Caco-2 (cell line): ENCODE measurements at regions not wholly inside any gene's neighbourhood (a gene's known extent, or its start where the extent isn't known, plus 50 kb on each side); places are given as distances from the start of the nearest gene placed in this dataset.
"Not testable (repeated sequence)": the region's sequence is repeated elsewhere in the genome, so short reads cannot be mapped to it uniquely, and the experiment has no call there.

Source experiments
- BruUV-seq: library from RNA; stranded (reverse); fragments of 400-500 nt; replicated peaks from 2 replicates; lab custom pipeline; 2021; lab: Mats Ljungman, UMichigan
- CTCF ChIA-PET: fragments of 300-600 bp; sonication (Branson Sonifier 250); formaldehyde crosslinking; loops from one replicate; lab custom pipeline; 2022; ENCODE audit warnings: antibody characterized with exemption; lab: Charles Lee
- POLR2A ChIA-PET: fragments of 300-600 bp; sonication (Branson Sonifier 250); formaldehyde crosslinking; loops from one replicate; lab custom pipeline; 2022; ENCODE audit warnings: antibody characterized with exemption; lab: Charles Lee
- DNase-seq, 2 experiments: peaks; one replicate each; pipeline versions ENCODE4 v3.0.0 to v3.0.0-alpha.2; 2020 to 2022
- H3K27me3 ChIP-seq: replicated peaks from 2 replicates; pipeline ENCODE4 v1.6.0; 2011; ENCODE audit warnings: low read length; ENCODE audit not compliant: control insufficient read depth, insufficient read depth
- H3K36me3 ChIP-seq: 2 replicates; pipeline ENCODE4 v1.5.1; 2011; ENCODE audit warnings: low read length; ENCODE audit not compliant: control insufficient read depth, insufficient read depth
- H3K4me1 ChIP-seq: fragments of 250-450 bp; sonication (Bioruptor Pico); 2 replicates; pipeline ENCODE4 v1.5.1; 2020; ENCODE audit warnings: mild to moderate bottlenecking
- H3K4me3 ChIP-seq: 2 replicates; pipeline ENCODE4 v1.5.1; 2011; ENCODE audit warnings: low read depth, mild to moderate bottlenecking, control low read depth, low read length
- H3K9me3 ChIP-seq: fragments of 250-450 bp; sonication (Bioruptor Pico); 2 replicates; pipeline ENCODE4 v1.5.1; 2020; ENCODE audit warnings: mild to moderate bottlenecking, moderate library complexity
- H3K27ac Mint-ChIP-seq: one replicate; pipeline ENCODE4 v1.8.0; 2022; ENCODE audit warnings: mixed read lengths; ENCODE audit not compliant: unreplicated experiment
- H3K27me3 Mint-ChIP-seq: one replicate; pipeline ENCODE4 v1.8.0; 2022; ENCODE audit warnings: mixed read lengths; ENCODE audit not compliant: insufficient read depth, unreplicated experiment
- H3K36me3 Mint-ChIP-seq: one replicate; pipeline ENCODE4 v1.8.0; 2022; ENCODE audit warnings: mild to moderate bottlenecking, mixed read lengths; ENCODE audit not compliant: insufficient read depth, unreplicated experiment
- H3K4me1 Mint-ChIP-seq: one replicate; pipeline ENCODE4 v1.8.0; 2022; ENCODE audit warnings: low read depth, mixed read lengths; ENCODE audit not compliant: unreplicated experiment
- H3K4me3 Mint-ChIP-seq: one replicate; pipeline ENCODE4 v1.8.0; 2022; ENCODE audit warnings: mild to moderate bottlenecking, moderate library complexity, mixed read lengths; ENCODE audit not compliant: unreplicated experiment
- H3K9me3 Mint-ChIP-seq: one replicate; pipeline ENCODE4 v1.8.0; 2022; ENCODE audit warnings: mixed read lengths; ENCODE audit not compliant: unreplicated experiment
- intact Hi-C: fragments of 100-400 bp; cut with micrococcal nuclease; formaldehyde crosslinking; loops from one replicate; pipeline ENCODE4 v1.10.0; 2022; ENCODE audit not compliant: unreplicated experiment
- TF ChIP-seq, protein P1 (sequence below), 2 experiments: fragments of 200-600 bp in 1 of 2; IDR thresholded peaks; 1 replicate in 1 of 2; 2 replicates in 1 of 2; pipeline versions ENCODE4 v1.5.1 to v1.8.0; 2011 to 2022; ENCODE audit warnings: antibody characterized with exemption in 1 of 2, control low read depth in 1 of 2, inconsistent platforms in 1 of 2, low read depth in 1 of 2, low read length in 1 of 2, mild to moderate bottlenecking in 1 of 2, moderate library complexity in 1 of 2; ENCODE audit not compliant: insufficient read depth in 1 of 2, severe bottlenecking in 1 of 2, unreplicated experiment in 1 of 2

DNA sequence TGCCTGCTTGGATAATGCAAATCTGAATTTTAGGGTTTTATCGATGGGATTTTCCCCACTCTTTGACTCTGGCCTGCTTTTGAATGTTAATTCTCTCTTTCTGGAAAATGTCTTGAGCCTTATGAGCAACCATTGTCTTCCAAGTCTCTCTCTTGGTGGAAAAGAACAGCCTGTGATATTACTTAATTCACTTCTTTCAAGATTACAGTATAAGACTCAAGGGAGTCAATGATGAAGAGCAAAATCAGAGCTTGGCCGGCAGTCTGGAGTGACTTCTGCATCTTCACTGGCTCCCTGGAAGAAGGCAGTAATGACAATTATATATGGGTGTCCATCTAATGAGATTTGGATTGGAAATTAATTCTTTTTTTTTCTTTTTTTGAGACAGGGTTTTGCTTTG, 122.9 kb upstream of the ZEB2 start:
- no peaks in the 10 kb centered on the region for H3K36me3 ChIP-seq
- H3K27me3 ChIP-seq = no peaks in the 10 kb centered on the region; the same call in 1 of the 2 replicates
- Mint-ChIP-seq H3K27me3 (no peaks in the 10 kb centered on the region), H3K9me3 (no peaks in the 10 kb centered on the region), H3K4me3 (no peak overlapping the region), H3K4me1 (no peaks in the 10 kb centered on the region), H3K27ac (no peak overlapping the region), H3K36me3 (no peaks in the 10 kb centered on the region)
- ChIA-PET POLR2A (interaction anchor here (0.6 kb wide), 1 partner anchor 163 kb away, joined by 5 read pairs; no protein-coding TSS in a partner anchor), CTCF (no interaction called here)
- intact Hi-C loops = no loop called here
- H3K4me3 ChIP-seq = no peak overlapping the region
- H3K9me3 ChIP-seq = no peaks in the 10 kb centered on the region
- no peak for DNase-seq
- TF ChIP-seq, protein P1, sequence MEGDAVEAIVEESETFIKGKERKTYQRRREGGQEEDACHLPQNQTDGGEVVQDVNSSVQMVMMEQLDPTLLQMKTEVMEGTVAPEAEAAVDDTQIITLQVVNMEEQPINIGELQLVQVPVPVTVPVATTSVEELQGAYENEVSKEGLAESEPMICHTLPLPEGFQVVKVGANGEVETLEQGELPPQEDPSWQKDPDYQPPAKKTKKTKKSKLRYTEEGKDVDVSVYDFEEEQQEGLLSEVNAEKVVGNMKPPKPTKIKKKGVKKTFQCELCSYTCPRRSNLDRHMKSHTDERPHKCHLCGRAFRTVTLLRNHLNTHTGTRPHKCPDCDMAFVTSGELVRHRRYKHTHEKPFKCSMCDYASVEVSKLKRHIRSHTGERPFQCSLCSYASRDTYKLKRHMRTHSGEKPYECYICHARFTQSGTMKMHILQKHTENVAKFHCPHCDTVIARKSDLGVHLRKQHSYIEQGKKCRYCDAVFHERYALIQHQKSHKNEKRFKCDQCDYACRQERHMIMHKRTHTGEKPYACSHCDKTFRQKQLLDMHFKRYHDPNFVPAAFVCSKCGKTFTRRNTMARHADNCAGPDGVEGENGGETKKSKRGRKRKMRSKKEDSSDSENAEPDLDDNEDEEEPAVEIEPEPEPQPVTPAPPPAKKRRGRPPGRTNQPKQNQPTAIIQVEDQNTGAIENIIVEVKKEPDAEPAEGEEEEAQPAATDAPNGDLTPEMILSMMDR (IDR thresholded peaks at IDR 0.05; ENCODE audit: insufficient read depth in 1 of 2, low read depth in 1 of 2, low read length in 1 of 2, severe bottlenecking in 1 of 2, unreplicated experiment in 1 of 2) = no peak
- no TSS peak for BruUV-seq
- no peaks in the 10 kb centered on the region for H3K4me1 ChIP-seq

DNA sequence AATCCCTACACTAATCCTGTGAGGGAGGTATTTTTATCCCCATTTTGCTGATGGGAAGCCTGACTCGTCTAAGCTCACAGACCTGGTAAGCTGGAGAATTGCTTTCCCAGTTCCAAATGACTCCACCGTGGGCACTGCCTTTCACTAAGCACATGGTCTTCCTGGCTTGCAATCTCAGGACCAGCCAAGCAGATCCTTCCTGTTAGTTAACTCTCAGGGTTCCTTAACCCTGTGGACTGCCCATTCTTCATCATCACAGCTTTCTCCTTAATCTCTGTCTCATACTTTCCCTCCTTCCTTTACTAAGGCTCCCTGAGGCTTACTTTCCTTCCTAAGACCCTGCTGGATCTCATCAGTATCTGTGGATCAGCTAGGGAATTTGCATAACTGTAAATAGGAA, 122.2 kb upstream of the ZEB2 start:
- no TSS peak for BruUV-seq
- Histone ChIP-seq H3K9me3 (no peaks in the 10 kb centered on the region), H3K4me3 (no peak overlapping the region), H3K27me3 (no peaks in the 10 kb centered on the region; the same call in 1 of the 2 replicates), H3K4me1 (no peaks in the 10 kb centered on the region), H3K36me3 (no peaks in the 10 kb centered on the region)
- TF ChIP-seq, protein P1 (IDR thresholded peaks at IDR 0.05; ENCODE audit: insufficient read depth in 1 of 2, low read depth in 1 of 2, low read length in 1 of 2, severe bottlenecking in 1 of 2, unreplicated experiment in 1 of 2) = no peak
- Mint-ChIP-seq H3K4me1 (no peaks in the 10 kb centered on the region), H3K27me3 (no peaks in the 10 kb centered on the region), H3K27ac (no peak overlapping the region), H3K36me3 (no peaks in the 10 kb centered on the region), H3K9me3 (no peaks in the 10 kb centered on the region), H3K4me3 (no peak overlapping the region)
- no peak for DNase-seq
- intact Hi-C loops = no loop called here
- POLR2A ChIA-PET = no interaction called here
- CTCF ChIA-PET = interaction anchor here (0.6 kb wide), 2 partner anchors 136 to 255 kb away, joined by 3 to 4 read pairs; no protein-coding TSS in a partner anchor

DNA sequence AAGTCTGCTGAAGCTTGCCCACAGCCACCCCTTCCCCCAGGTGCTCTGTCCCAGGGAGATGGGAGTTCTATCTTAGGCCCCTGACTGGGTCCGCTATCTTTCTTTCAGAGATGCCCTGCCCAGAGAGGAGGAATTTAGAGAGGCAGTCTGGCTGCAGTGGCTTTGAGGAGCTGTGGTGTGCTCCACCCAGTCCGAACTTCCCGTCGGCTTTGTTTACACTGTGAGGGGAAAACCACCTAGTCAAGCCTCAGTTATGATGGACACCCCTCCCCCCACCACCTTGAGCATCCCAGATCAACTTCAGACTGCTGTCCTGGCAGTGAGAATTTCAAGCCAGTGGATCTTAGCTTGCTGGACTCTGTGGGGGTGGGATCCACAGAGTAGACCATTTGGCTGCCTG, 118.3 kb upstream of the ZEB2 start:
- H3K27ac Mint-ChIP-seq, H3K27me3 ChIP-seq, H3K36me3 Mint-ChIP-seq, POLR2A ChIA-PET, H3K9me3 ChIP-seq, H3K4me3 Mint-ChIP-seq, H3K4me1 Mint-ChIP-seq, H3K4me1 ChIP-seq, H3K27me3 Mint-ChIP-seq, CTCF ChIA-PET, DNase-seq, intact Hi-C loops, H3K4me3 ChIP-seq, H3K36me3 ChIP-seq, BruUV-seq: not testable (repeated sequence)
- H3K9me3 Mint-ChIP-seq = peaks cover 21% of the 10 kb centered on the region

DNA sequence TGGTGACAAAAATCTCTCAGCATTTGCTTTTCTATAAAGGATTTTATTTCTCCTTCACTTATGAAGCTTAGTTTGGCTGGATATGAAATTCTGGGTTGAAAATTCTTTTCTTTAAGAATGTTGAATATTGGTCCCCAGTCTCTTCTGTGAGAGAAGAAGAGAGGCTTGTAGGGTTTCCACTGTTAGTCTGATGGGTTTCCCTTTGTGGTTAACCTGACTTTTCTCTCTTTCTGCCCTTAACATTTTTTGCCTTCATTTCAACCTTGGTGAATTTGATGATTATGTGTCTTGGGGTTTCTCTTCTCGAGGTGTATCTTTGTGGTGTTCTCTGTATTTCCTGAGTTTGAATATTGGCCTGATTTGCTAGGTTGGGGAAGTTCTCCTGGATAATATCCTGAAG, 116.9 kb upstream of the ZEB2 start:
- BruUV-seq = not testable (repeated sequence)

More for the DNA sequence above, 116.9 kb upstream of the ZEB2 start:
- H3K9me3 Mint-ChIP-seq = peaks cover 21% of the 10 kb centered on the region
- H3K27me3 ChIP-seq, H3K9me3 ChIP-seq, H3K4me3 ChIP-seq, POLR2A ChIA-PET, CTCF ChIA-PET, H3K4me3 Mint-ChIP-seq, H3K4me1 Mint-ChIP-seq, intact Hi-C loops, H3K27ac Mint-ChIP-seq, H3K36me3 Mint-ChIP-seq, H3K36me3 ChIP-seq, H3K4me1 ChIP-seq, H3K27me3 Mint-ChIP-seq, DNase-seq: not testable (repeated sequence)
